Epithelial cell of esophagus (primary cell): ENCODE measurements at regions not wholly inside any gene's neighbourhood (a gene's known extent, or its start where the extent isn't known, plus 50 kb on each side); places are given as distances from the start of the nearest gene placed in this dataset.

Experiments used
- DNase-seq: peaks from one replicate; pipeline ENCODE4 v3.0.0; 2010; ENCODE audit warnings: low read depth
- H3K4me3 ChIP-seq: 2 replicates; pipeline ENCODE4 v1.5.1; 2011; ENCODE audit warnings: mild to moderate bottlenecking, low read length, control low read depth
- TF ChIP-seq, protein P1 (sequence below): IDR thresholded peaks from 2 replicates; pipeline ENCODE4 v1.5.1; 2011; ENCODE audit warnings: low read depth, mild to moderate bottlenecking, low read length, control low read depth, inconsistent platforms; ENCODE audit not compliant: insufficient read depth; ENCODE audit errors: missing control alignments

DNA sequence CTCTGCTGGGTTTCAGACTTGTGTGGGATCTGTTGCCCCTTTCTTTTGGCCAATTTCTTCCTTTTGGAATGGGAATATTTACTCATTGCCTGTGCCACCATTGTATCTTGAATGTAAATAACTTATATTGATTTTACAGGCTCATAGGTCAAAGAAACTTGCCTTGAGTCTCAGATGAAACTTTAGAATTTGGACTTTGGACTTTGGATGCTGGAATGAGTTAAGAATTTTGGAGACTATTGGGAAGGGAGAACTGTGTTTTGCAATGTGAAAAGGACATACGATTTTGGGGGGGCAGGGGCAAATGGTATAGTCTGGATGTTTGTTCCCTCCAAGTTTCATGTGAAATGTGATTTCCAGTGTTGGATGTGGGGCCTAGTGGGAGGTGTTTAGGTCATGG, 62.6 kb upstream of the TNFRSF21 start:
- no peak overlapping the region for H3K4me3 ChIP-seq
- TF ChIP-seq, protein P1, sequence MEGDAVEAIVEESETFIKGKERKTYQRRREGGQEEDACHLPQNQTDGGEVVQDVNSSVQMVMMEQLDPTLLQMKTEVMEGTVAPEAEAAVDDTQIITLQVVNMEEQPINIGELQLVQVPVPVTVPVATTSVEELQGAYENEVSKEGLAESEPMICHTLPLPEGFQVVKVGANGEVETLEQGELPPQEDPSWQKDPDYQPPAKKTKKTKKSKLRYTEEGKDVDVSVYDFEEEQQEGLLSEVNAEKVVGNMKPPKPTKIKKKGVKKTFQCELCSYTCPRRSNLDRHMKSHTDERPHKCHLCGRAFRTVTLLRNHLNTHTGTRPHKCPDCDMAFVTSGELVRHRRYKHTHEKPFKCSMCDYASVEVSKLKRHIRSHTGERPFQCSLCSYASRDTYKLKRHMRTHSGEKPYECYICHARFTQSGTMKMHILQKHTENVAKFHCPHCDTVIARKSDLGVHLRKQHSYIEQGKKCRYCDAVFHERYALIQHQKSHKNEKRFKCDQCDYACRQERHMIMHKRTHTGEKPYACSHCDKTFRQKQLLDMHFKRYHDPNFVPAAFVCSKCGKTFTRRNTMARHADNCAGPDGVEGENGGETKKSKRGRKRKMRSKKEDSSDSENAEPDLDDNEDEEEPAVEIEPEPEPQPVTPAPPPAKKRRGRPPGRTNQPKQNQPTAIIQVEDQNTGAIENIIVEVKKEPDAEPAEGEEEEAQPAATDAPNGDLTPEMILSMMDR: no peak
- no peak for DNase-seq

GRCh38 chr6:47375426-47375825, 65.7 kb upstream of the TNFRSF21 start:
- peak; percentile 2 for DNase-seq
- H3K4me3 ChIP-seq: no peak overlapping the region
- TF ChIP-seq, protein P1: no peak

DNA sequence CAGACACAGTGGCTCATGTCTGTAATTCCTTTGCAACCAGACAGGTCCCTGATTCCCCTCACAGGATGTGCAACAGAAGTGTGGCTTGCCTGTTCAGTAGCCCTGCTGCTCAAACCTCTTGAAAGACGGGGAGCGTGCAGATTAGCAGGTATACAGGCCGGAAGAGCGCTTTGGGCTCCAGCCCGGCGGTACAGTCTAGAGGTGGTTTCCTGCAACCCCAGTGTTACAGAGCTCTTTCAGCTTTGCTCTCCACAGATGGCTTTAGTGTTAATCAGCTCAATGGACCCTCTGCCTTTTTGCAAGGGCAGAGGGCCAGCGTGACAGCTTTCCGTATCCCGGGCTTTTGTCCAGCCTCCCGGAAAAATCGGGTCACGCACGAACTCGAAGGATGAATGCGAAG, 67.2 kb upstream of the TNFRSF21 start:
- H3K4me3 ChIP-seq: no peak overlapping the region
- TF ChIP-seq, protein P1: no peak
- DNase-seq: no peak

DNA sequence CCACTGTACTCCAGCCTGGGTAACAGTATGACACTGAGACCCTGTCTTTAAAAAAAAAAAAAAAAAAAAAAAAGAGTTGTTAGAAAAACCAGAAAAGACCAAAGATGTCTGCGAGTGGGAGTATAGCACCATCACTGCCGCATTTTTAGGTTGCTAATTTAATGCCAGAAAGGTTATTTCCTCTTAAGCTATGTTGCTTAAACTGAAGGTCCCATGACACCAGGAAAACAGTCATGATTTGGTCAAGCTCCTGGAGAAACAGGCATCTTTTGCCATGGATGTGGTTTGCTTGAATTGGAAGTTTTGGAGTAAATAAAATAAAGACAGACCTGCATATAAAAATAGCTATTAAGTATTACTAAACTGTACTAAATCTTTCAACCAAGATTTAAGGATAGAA, 68.3 kb upstream of the TNFRSF21 start:
- H3K4me3 ChIP-seq: no peak overlapping the region
- no peak for DNase-seq
- TF ChIP-seq, protein P1: no peak

DNA sequence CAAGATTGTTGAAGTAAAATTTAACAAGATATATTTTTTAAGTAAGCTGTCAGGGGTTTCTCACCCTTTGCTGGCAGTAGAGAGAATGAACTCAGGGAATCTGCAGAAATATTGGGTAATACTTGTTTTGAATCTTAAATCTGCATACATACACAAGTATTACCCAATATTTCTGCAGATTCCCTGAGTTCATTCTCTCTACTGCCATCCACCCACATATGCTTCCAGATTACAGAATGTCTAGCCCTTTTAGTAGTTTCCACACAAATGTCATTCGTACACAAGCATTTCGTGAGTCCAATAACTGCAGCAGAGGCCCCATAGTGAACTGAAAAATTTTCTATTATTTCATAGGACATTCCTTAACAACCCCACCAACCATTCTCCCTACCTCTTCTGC, 69.6 kb upstream of the TNFRSF21 start:
- no peak overlapping the region for H3K4me3 ChIP-seq
- TF ChIP-seq, protein P1: no peak
- peak; percentile 9 for DNase-seq

DNA sequence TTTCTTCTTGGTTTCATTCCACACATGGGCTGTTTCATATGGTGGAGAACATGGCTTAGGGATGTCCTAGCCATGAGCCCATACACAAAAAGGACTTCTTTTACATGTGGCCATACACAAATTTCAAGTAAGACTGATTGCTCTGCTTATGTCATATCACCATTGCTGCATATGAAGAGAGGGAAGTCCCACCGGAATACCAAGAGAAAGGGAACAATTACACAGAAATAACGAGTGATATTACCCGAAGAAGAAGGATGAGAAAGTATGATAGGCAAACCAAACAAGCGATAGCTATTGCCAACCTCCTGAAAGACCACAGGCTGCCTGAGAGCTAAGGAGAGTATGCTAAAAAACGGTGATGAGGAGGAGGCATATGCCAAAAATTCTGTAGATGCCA, 70.5 kb upstream of the TNFRSF21 start:
- H3K4me3 ChIP-seq: no peak overlapping the region
- TF ChIP-seq, protein P1: no peak
- no peak for DNase-seq

DNA sequence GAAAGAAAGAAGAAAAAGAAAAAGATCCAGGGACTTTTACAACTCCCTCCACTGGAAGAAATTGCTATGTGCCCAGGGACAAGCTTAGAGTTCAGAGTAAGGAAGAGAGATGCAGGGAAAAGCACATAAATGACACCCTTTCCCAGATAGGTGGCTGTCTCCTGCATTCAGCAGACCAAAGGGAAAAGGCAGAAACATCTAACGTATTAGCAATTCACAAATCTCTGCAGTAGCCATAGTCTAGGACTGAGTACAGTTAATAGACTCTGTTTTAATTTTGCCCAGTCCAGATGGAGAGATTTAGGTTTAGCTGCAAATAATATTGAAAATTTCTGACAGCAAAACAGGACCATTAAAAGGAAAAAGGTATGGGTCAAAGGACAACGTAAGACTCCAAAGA, 71.3 kb upstream of the TNFRSF21 start:
- no peak for DNase-seq
- no peak overlapping the region for H3K4me3 ChIP-seq
- TF ChIP-seq, protein P1: no peak
